ENCODE measurements at regions not wholly inside any gene's neighbourhood (a gene's known extent, or its start where the extent isn't known, plus 50 kb on each side); places are given as distances from the start of the nearest gene placed in this dataset.
"Not testable (repeated sequence)": the region's sequence is repeated elsewhere in the genome, so short reads cannot be mapped to it uniquely, and the experiment has no call there.

- no peak for DNase-seq (ENCODE audit: low read depth)
- TF ChIP-seq CTCF (conservative IDR thresholded peaks at IDR 0.05; ENCODE audit: low read depth, low read length) = no peak
- no peak overlapping the region for H3K4me3 ChIP-seq (ENCODE audit: low read depth, low read length)
Measured at GRCh38 chr12:90816353-90817089, 138.5 kb downstream of the CCER1 start.

DNA sequence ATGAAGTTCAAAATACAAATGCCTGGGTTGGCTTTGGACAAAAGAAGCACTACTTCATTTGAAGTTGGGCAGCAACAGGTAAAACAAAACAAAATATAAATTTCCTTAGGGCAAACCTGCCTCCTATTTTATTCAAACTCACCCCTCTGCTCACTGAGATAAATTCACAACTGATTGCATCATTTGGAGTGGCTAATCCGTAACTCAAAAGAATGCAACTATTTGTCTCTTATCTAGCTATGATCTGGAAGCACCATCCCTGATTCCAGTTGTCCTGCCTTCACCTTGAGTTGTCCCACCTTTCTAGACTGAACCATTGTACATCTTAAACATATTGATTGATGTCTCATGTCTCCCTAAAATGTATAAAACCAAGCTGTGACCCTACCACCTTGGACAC is 145.0 kb downstream of the CCER1 start:
- no peak overlapping the region for H3K4me3 ChIP-seq (ENCODE audit: low read depth, low read length)
- TF ChIP-seq CTCF (conservative IDR thresholded peaks at IDR 0.05; ENCODE audit: low read depth, low read length) = no peak
- DNase-seq (ENCODE audit: low read depth) = no peak

DNA sequence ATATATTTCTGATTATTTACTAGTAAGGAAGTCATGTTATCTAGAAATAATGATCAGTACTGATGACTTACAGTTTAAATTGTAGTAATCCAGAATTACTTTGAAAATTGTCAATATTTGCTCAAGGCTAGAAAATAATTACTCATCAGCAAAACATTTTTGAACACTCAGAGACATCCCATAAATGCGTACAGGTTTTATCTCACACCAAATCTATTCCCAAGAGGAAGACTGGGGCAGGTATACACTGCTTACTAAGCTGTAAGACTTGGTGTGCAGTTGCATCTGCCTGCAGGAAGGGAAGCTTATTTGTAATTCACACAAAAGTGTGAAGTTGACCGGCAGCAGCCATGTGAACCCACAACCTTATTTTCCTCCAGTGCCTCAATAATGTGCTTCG is 146.4 kb downstream of the CCER1 start:
- DNase-seq (ENCODE audit: low read depth) = no peak
- no peak overlapping the region for H3K4me3 ChIP-seq (ENCODE audit: low read depth, low read length)

GRCh38 chr12:90802727-90803126 is 152.2 kb downstream of the CCER1 start:
- no peak for DNase-seq (ENCODE audit: low read depth)
- H3K4me3 ChIP-seq (ENCODE audit: low read depth, low read length) = no peak overlapping the region
- no peak for TF ChIP-seq CTCF (conservative IDR thresholded peaks at IDR 0.05; ENCODE audit: low read depth, low read length)

More for the DNA sequence above, 146.4 kb downstream of the CCER1 start:
- no peak for TF ChIP-seq CTCF (conservative IDR thresholded peaks at IDR 0.05; ENCODE audit: low read depth, low read length)

- peak; percentile 66 for DNase-seq (ENCODE audit: low read depth)
- no peak for TF ChIP-seq CTCF (conservative IDR thresholded peaks at IDR 0.05; ENCODE audit: low read depth, low read length)
- no peak overlapping the region for H3K4me3 ChIP-seq (ENCODE audit: low read depth, low read length)
Measured at GRCh38 chr12:90801776-90802175, 153.2 kb downstream of the CCER1 start.

GRCh38 chr12:90794212-90794611 is 160.8 kb downstream of the CCER1 start:
- no peak for TF ChIP-seq CTCF (conservative IDR thresholded peaks at IDR 0.05; ENCODE audit: low read depth, low read length)
- H3K4me3 ChIP-seq (ENCODE audit: low read depth, low read length) = no peak overlapping the region

DNA sequence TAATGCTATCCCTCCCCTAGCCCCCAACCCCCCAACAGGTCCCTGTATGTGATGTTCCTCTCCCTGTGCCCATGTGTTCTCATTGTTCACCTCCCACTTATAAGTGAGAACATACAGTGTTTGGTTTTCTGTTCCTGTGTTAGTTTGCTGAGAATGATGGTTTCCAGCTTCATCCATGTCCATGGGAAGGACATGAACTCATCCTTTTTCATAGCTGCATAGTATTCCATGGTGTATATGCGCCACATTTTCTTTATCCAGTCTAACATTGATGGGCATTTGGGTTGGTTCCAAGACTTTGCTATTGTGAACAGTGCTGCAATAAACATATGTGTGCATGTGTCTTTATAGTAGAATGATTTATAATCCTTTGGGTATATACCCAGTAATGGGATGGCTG is 162.3 kb downstream of the CCER1 start:
- H3K4me3 ChIP-seq (ENCODE audit: low read depth, low read length); DNase-seq (ENCODE audit: low read depth): not testable (repeated sequence)

More at GRCh38 chr12:90794212-90794611, 160.8 kb downstream of the CCER1 start:
- DNase-seq (ENCODE audit: low read depth) = no peak

All from epithelial cell of proximal tubule (primary cell).